ENCODE measurements at regions not wholly inside any gene's neighbourhood (a gene's known extent, or its start where the extent isn't known, plus 50 kb on each side); places are given as distances from the start of the nearest gene placed in this dataset.

- Histone ChIP-seq H3K9me3 (ENCODE audit: insufficient read depth in 2 of 2, low read depth in 1 of 2, low read length in 1 of 2) (peaks cover 0 to 10% of the 10 kb centered on the region in 2 experiments; a peak in 1 of 4 replicates), H3K27ac (ENCODE audit: low read depth, low read length) (no peak overlapping the region), H2AK5ac (ENCODE audit: low read depth, low read length) (no peak overlapping the region), H3K79me2 (ENCODE audit: control insufficient read depth in 1 of 2, insufficient read depth in 2 of 2, low read length in 2 of 2) (no peaks in the 10 kb centered on the region), H2BK5ac (ENCODE audit: low read depth, low read length) (no peak overlapping the region), H3K4me1 (replicated peaks in 1 of 4; ENCODE audit: control insufficient read depth in 3 of 4, insufficient read depth in 4 of 4, low read length in 3 of 4) (no peaks in the 10 kb centered on the region), H2BK20ac (ENCODE audit: low read length) (no peak overlapping the region), H3K4me3 (ENCODE audit: extremely low read depth in 1 of 4, insufficient read depth in 2 of 4, low read depth in 3 of 4, low read length in 4 of 4) (no peak overlapping the region), H3K14ac (ENCODE audit: insufficient read length) (no peak overlapping the region), H3K79me1 (ENCODE audit: low read depth, low read length) (no peaks in the 10 kb centered on the region), H3K27me3 (replicated peaks in 1 of 4; ENCODE audit: control insufficient read depth in 3 of 4, extremely low read depth in 1 of 4, insufficient read depth in 3 of 4, low read length in 3 of 4) (no peaks in the 10 kb centered on the region), H3K56ac (replicated peaks; ENCODE audit: insufficient read length, low read depth, low read length) (no peak overlapping the region), H4K91ac (replicated peaks; ENCODE audit: insufficient read length, low read length) (no peak overlapping the region), H2AFZ (ENCODE audit: low read length) (no peak overlapping the region), H3K23me2 (ENCODE audit: low read depth, low read length) (no peaks in the 10 kb centered on the region), H4K8ac (ENCODE audit: extremely low read depth, insufficient read depth, low read length) (no peak overlapping the region), H4K5ac (ENCODE audit: insufficient read length, low read depth, low read length) (no peak overlapping the region), H3K23ac (ENCODE audit: insufficient read length) (no peak overlapping the region), H3K36me3 (ENCODE audit: control insufficient read depth in 2 of 4, insufficient read depth in 4 of 4, low read length in 3 of 4) (no peaks in the 10 kb centered on the region), H3K4me2 (ENCODE audit: insufficient read depth in 1 of 2, low read depth in 2 of 2, low read length in 2 of 2) (no peak overlapping the region), H3K9ac (replicated peaks in 1 of 4; ENCODE audit: extremely low read depth in 1 of 4, low read depth in 3 of 4, low read length in 3 of 4) (no peak overlapping the region), H2BK15ac (ENCODE audit: low read length) (no peak overlapping the region), H3K4ac (replicated peaks; ENCODE audit: insufficient read length, low read depth, low read length) (no peak overlapping the region), H3K18ac (ENCODE audit: extremely low read depth, low read length) (no peak overlapping the region), H2BK120ac (replicated peaks; ENCODE audit: low read depth, low read length) (no peak overlapping the region), H4K20me1 (replicated peaks in 1 of 2; ENCODE audit: control insufficient read depth in 1 of 2, insufficient read depth in 2 of 2, low read length in 2 of 2) (no peaks in the 10 kb centered on the region), H2BK12ac (ENCODE audit: low read depth, low read length) (no peak overlapping the region)
- no peak for FAIRE-seq
- TF ChIP-seq JUN (IDR thresholded peaks at IDR 0.05; ENCODE audit: low read depth, low read length) (no peak), ATF2 (IDR thresholded peaks at IDR 0.05; ENCODE audit: low read length) (no peak)
- POLR2A ChIA-PET (ENCODE audit: partially characterized antibody): no interaction called here
- CTCF ChIA-PET (ENCODE audit: partially characterized antibody): no interaction called here
- DNase-seq (ENCODE audit: low read depth in 1 of 2, low spot score in 2 of 2): no peak
- WGBS, 2 experiments (ENCODE audit: extremely low coverage in 1 of 2, insufficient coverage in 1 of 2, insufficient read length in 1 of 2, insufficient replicate concordance in 2 of 2, low coverage in 1 of 2, low lambda C conversion rate in 2 of 2, missing lambda C conversion rate in 1 of 2): 79% methylated on average over 1 of the region's 1 CpG; no CpG with 5 or more reads in 1 of the 2 experiments
Measured at GRCh38 chr3:130607553-130608154, 90.7 kb downstream of the COL6A6 start.

Measured in H1 (cell line).